ENCODE measurements at regions not wholly inside any gene's neighbourhood (a gene's known extent, or its start where the extent isn't known, plus 50 kb on each side); places are given as distances from the start of the nearest gene placed in this dataset.

GRCh38 chr19:46917002-46917401 lies 56.2 kb downstream of the ARHGAP35 start:
- TF ChIP-seq, protein P1, sequence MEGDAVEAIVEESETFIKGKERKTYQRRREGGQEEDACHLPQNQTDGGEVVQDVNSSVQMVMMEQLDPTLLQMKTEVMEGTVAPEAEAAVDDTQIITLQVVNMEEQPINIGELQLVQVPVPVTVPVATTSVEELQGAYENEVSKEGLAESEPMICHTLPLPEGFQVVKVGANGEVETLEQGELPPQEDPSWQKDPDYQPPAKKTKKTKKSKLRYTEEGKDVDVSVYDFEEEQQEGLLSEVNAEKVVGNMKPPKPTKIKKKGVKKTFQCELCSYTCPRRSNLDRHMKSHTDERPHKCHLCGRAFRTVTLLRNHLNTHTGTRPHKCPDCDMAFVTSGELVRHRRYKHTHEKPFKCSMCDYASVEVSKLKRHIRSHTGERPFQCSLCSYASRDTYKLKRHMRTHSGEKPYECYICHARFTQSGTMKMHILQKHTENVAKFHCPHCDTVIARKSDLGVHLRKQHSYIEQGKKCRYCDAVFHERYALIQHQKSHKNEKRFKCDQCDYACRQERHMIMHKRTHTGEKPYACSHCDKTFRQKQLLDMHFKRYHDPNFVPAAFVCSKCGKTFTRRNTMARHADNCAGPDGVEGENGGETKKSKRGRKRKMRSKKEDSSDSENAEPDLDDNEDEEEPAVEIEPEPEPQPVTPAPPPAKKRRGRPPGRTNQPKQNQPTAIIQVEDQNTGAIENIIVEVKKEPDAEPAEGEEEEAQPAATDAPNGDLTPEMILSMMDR (IDR thresholded peaks at IDR 0.05; ENCODE audit: extremely low read depth in 1 of 2, insufficient read depth in 1 of 2, low read depth in 1 of 2, low read length in 2 of 2), result no peak
- TF ChIP-seq POLR2A (IDR thresholded peaks at IDR 0.05; ENCODE audit: low read depth, low read length), result no peak
